Activated CD4-positive, alpha-beta T cell treated with anti-CD3 and anti-CD28 coated beads for 48 hours (primary cell): ENCODE measurements at regions not wholly inside any gene's neighbourhood (a gene's known extent, or its start where the extent isn't known, plus 50 kb on each side); places are given as distances from the start of the nearest gene placed in this dataset.

Source experiments
- DNase-seq: peaks from one replicate; pipeline ENCODE4 v3.0.0-alpha.2; 2020

DNA sequence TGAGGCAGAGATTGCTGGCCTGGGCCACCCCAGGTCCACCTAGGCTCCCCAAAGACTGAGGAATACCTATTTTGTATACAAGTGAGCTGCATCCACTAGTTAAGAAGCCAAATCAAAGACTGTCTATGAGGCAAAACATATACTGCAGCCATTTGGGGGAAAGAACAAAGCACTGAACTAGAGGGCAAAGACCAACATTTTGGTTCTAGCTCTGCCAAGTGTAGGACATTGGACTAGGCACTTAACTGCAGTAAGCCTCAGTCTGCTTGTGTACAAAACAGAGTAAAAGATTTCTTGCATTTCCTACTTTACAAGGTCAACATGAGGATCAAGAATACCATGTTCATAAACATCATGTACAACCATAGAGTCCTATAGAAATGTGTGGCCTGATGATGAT is 94.8 kb upstream of the CYP1B1 start:
- DNase-seq, result no peak

DNA sequence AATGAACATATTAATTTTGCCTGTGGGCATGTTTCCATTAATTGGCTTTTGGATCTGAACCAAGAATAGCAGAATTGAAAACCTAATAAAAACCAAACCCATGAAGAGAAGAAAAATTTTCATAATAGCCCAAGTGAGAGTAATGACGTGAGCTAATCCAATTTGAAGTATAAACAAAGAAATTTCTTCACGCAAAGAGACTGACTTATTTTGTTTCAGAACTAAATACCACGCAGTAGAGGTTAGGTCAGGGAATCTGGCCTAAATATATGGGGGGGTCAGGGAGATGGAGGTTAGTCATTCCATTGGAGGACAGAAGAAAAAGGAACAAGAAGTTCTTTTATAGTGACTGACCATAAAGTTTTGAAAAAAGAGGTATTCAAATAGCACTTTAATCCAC is 94.1 kb upstream of the CYP1B1 start:
- no peak for DNase-seq

DNA sequence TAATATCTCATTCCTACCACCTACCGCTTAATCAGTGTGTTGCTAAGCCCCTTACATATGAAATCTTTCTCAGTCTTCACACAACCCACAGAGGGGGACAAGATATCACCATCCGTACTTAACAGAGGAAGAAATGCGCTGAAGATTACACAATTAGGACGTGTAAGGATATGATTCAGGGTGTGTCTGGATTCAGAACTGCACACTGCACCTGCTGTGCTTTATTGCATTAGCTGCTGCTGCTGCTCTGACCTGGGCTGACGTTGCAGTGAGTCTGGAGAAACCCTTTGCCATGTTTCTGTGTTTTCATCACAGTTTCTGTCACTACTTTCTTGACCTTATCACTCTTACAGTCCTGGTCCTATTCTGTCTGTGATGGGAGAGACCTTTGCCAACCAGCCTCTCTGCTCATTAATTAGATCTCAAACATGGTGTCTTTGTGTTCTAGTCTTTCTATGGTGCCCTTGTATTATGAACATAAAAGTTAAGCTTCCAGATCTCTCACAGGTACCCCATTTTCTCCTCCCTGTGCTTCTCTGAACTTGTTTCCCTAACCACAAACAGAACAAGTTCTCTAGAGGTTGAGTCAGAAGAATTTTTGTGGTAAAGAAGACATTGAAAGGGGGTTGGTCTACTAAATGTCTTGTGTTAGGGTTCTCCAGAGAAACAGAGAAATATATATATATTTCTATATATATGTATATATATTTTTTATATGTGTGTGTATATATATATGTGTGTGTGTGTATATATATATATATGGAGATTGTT is 92.9 kb upstream of the CYP1B1 start:
- no peak for DNase-seq

DNA sequence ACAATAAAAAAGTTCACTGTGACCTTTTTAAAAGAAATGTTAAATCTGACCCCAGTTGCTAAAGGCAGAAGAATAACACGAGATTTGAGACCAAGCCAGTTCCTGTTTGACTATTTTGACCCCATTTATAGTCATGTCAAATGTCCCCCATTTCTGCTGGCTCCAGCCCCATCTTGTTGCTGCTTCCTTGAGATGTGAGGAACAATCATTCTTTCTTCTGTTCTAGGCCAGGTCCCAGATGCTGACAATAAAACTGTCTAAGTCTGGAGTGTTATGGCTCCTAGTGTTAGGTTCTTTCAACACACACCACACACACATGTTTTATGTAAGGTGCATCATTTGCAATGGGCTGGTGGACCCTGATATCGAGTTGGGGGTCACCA is 92.0 kb upstream of the CYP1B1 start:
- no peak for DNase-seq

DNA sequence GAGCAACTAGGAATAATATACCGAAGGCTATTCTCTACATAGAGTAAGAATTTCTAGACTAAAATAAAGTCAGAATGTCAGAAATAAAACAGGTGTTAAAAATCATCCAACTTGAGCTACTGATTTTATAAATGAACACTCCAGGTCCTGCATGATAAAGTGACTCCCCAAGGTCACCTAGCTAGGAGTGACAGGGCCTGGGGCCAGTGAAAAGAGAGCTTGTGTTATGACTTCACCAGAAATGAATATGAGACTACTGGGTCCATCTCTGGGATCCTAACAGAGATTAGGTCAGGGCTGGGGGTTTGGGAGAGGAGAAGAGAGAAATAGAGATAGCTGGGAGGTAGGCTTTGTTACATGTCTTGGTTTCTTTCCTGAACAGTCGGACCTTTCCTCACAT is 89.7 kb upstream of the CYP1B1 start:
- no peak for DNase-seq

DNA sequence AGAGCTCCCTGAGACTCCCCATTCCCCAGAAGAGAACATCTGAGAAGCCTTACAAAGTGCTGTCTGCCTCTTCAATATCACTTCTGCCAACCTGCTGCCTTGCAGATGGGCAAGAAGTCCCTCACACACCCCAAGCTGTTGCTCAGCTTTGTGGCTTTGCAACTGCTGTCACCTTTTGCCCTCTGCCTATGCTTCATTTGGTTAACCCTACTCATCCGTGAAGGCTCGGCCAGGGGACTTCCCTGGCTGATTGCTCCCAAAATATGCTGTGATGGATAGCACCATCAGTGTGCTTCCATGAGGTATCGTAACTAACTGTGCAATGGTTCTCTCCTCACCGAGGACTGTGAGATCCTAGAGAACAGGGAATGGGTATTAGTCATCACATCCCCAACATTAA is 88.9 kb upstream of the CYP1B1 start:
- DNase-seq, result no peak

DNA sequence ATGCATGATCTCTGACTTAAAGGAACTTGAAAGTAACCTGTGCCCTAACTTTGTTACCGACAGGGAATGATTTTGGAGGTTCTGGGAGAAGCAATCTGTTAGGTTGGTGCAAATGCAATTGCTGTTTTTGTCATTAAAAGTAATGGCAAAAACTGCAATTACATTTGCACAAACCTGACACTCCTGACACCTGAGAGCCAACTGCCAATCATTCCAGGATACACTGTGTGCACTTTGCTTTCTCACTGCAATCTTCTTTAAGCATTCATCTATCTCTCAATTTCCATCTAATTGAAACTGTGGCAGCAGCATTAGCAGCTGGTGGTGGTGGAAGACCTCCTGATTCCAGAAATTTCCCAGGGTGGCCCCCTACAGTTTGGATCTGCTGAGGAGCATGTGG is 87.6 kb upstream of the CYP1B1 start:
- no peak for DNase-seq

DNA sequence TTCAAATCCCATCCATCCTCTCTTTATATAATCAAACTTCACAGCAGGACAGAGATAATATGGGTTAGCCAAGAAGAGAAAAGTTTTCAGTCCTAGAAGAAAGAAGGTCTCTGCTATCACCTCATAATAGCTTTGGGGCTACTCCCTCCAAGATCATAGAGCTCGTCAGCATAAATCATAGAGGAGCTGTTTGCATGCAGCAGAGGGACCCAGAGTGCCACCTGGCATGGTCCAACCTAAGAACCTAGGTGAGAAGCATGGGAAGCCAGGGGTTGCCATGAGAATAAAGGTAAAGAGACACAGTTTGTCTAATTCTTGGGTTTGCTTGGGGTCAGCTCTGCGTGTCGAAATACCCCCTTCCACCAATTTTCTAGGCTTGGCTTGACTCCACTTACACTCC is 87.1 kb upstream of the CYP1B1 start:
- DNase-seq, result no peak

DNA sequence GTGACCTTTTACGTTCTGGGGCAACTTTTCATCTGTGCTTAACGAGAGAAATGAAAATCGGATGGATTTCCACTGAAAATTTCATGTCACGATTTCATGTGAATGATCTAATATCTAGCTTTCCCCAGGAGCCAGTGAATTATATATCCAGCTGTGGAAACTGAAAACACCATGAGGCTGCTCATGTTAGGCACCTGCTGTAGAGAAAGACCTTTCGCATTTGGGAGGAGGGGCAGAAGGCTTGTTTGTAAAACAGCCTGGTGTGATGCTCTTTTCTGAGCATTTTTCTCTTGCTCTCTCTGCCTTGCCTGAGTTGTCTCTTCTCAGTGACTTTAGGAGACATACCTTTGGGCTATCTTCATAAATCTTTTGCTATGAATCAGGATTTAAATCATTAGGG is 84.6 kb upstream of the CYP1B1 start:
- DNase-seq, result no peak

DNA sequence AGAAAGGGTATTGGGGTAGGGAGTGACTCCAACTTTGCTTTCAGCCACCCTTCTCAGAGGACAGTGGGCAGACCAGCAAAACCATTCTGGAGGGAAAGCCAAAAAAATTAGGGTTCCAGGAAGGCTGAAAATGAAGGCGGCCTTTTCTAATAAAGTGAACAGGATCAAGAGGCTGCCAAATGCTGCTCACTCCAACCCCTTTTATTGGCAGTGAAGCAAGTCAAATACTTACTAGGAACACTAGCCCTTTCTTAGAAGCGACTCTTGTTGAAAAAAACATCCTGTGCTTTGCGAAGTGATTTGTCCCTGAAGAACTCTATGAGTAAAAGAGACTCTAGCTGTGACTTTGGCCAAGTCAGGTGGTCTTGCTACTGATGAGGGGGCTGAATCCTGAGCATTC is 83.6 kb upstream of the CYP1B1 start:
- no peak for DNase-seq

DNA sequence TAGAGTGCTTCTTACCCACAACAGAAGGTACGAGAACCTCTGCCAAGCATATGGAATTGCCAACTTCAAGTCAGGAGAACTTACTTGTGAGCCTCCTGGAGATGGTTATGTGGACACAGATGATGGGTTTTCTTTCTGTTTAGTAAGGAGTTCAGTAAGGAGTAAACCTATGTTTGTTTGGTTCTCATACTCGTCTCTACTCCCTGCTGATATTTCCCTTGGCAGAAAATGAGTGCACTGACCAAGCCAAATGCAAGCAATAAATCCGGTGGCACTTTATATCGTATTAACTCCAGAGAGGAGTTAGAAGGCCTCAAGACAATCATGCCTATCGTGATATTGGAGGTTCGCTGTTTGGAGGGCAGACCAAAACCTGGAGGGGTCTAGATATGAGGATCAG is 83.2 kb upstream of the CYP1B1 start:
- no peak for DNase-seq

DNA sequence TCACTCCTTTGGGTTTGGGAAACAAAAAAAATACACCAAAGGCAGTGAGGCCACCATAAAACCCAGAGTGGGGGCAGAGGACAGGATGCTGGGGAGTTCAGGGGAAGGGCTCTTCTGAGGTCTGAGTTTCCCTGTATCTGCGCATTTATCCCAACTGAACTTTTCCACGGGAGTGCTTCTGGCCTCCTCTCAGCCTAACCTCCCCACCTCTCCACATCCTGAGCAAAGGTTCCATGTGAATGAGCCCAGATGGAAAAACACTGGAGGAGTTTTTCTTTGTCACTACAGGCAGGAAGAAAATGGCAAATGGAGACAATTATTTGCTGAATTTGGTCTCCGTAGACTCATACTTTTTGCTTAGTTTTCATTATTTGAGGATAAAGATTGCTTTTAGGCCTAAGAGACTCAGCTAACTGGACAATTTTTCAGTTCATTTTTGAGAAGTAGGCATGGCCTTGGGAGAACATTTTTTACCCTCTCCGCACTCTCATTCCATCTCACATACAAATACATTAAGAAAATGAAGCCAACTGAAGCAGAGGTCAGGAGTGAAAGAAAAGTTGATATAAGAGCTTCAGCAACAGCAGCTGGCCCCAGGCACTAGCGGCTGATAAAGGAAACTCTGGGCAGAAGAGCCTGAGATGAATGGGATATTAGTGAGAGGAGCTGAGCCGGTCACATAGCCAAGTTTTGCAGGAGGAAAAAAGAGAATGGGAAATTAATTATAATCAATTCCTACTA is 82.6 kb upstream of the CYP1B1 start:
- no peak for DNase-seq

DNA sequence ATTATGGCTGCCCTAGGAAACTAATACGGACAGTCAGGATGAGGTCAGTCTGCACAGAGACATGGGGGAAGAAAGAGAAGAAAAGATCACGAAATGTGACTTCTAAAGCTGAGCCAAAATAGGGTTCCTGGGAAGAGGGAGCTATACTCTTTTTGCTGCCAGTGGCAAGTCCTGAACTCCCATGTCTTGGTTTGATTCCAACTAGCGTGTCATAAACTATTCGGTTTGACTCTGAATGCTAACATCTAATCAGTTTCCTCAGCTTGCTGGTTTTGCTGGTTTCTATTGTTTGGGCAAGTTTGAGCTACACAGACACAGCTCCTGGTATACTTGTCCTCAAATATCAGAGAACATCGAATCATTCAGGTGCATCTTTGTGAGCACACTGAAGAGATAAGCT is 80.5 kb upstream of the CYP1B1 start:
- no peak for DNase-seq

DNA sequence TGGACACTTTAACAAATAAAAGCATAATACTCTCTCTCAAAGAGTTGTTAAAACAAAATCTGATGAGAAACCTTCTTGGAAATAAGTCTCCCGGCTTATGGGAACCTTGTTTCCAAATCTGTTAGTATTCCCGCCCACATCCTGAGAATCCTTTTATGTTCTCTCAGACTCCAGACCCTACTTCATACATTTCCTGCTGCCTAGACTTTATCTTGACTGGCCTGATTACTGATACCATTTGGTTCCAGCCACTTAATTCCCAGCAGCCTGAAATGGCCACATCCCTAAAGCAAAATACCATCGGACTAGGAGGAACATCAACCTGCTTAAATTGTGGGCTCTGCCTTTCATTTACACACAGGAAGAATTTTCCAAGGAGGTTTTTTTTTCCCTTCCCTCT is 79.1 kb upstream of the CYP1B1 start:
- no peak for DNase-seq

DNA sequence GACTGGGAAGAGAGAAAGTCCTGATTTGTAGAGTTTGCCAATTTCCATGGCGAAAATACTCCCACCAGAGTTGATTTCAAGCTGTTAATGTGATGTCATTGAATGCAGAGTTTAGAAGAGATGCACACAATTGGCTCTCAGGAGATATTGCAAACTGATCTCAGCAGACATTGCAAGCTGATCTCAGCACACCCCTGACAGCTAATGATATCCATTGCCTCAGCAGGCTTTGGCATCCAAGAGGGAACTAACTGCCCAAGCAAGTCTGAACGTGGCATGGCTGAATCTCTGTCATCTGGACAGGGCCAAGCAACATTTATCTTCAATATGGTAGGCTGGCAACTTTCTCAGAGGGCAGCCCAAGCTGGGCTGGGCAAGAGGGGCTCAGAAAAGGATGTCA is 78.4 kb upstream of the CYP1B1 start:
- DNase-seq, result no peak

DNA sequence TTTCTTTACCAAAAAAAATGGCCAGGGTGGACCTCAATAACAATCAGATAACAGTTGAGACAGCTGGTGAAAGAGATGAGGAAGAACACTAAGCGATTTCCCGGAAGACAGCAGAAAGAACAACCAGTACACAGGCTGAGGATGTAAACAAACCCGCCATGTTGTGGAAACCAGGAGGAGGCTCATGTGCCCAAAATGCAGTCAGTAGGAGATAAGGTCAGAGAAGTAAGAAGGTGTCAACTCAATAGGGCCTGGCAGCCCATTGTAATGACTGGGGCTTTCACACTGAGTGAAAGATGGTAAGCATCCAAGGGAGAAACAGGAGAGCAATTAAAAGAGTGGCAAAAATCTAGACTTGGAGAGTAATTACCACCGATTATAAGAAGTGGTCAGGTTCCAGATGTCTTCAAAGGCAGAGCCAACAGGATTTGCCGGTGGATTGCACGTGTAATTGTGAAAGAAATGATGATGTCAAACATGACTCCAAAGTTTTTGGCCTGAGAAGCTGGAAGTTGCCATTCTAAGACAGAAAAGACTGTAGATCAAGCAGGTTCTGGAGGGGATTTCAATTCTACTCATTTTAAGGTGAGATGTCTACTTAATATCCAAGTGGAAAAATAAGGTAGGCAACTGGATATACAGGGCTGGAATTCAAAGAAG is 77.7 kb upstream of the CYP1B1 start:
- no peak for DNase-seq

DNA sequence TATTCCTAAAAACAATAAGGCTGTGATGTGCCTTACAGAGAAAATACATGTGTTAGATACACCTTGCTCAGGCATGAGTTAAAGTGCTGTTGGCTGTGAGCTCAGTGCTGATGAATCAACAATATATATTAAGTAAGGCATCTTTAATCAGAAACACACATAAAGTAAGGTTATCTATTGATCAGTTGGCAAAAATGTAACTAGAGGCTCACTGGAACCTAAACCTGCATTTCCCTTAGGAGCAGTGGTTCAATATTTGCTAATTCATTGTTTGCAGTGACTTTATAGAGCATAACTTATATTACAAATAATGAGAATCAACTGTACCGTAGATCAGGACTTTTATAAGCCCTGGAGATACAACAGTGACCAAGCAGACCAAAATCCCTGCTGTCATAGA is 77.0 kb upstream of the CYP1B1 start:
- no peak for DNase-seq

DNA sequence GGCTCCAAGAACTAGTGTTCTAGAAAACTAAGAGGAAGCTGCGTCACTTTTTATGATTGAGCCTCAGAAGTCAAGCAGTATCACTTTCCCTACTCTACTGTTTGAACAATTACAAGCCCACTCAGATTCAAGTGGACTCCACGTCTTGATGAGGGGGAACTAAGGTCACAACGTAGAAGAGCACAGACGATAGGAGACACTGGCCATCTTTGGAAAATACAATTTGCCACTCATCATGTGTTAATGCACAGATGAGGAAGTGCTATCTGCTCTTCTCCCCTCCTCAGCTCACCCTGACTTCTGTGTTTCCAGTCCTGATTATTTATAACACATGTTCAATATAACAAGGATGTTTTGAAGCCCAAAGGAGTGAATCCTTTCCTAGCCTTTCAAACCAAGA is 76.1 kb upstream of the CYP1B1 start:
- DNase-seq, result no peak

DNA sequence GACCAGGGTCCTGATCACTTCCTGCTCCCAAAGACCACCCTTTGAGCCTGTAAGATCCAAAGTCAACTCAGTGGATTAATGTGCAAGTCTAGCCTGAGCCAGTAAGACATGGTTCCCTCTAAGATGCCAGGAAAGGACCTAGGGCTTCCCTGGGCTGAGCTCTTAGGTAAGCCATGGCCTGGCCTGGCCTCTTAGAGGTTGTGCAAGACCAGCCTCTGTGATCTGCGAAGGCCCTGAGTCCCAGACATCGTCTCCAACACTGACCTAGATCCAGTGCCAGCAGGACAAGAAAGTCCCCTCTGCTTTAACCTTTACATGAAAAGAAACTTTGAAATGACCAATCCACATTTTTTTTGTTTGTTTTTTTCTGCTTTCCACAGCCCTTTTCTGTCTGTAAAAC is 73.6 kb upstream of the CYP1B1 start:
- DNase-seq, result no peak

DNA sequence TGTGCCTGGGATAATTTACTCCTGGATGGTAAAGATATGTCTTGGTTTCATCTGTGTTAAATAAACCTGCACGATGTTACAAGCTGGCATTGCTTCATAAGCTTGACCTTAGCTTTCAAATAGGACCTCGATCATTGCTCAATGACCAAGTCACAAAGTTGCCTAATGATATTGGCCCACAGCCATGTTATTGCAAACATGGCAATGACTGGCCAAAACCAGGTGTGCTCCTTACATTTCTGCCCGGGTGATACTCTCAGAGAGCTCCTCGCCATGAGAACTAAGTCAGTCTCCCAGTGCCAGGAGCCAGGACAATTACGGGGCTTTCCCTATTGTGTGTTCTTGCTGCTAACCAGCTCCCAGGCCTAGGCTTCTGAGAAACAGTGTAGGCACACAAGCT is 72.5 kb upstream of the CYP1B1 start:
- no peak for DNase-seq

DNA sequence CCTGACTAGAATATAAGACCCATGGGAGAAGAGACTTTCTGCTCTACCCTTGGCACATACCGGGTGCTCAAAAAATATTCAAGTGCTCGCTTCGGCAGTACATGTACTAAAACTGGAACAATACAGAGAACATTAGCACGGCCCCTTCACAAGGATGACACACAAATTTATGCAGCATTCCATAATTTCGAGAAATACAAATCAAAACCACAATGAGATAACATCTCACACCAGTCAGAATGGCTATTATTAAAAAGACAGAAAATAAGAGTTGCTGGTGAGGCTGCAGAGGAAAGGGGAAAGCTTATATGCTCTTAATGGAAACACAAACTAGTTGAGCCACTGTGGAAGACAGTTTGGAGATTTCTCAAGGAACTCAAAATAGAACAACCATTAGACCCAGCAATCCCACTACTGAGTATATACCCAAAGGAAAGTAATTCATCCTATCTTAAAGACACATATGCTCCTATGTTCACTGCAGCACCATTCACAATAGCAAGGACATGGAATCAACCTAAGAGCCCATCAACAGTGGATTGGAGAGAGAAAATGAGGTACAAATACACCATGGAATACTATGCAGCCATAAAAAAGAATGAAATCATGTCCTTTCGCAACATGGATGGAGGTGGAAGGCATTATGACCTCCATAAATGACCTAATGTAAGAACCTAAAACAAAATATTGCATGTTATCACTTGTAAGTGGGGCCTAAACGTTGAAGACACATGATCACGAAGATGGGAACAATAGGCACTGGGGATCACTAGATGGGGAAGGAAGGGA is 71.6 kb upstream of the CYP1B1 start:
- no peak for DNase-seq

DNA sequence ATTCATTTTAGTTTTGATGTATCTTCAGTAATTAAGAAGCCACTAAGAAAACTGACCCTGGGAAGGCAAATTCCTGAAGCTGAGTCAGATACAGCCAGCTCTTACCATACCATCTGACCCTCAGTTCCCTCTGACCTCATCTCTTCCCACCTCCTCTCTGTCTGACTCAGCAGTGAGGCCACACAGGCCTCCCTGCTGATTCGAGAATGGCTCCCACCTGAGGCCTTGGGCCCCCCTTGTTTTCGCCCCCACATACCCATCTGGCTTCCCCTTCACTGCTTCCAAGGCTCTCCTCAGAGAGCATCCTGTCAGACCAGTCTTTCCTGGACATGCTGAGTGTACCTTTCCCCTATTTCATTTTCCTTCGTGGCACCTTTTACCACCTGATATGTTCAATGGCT is 71.0 kb upstream of the CYP1B1 start:
- DNase-seq, result peak; percentile 6

DNA sequence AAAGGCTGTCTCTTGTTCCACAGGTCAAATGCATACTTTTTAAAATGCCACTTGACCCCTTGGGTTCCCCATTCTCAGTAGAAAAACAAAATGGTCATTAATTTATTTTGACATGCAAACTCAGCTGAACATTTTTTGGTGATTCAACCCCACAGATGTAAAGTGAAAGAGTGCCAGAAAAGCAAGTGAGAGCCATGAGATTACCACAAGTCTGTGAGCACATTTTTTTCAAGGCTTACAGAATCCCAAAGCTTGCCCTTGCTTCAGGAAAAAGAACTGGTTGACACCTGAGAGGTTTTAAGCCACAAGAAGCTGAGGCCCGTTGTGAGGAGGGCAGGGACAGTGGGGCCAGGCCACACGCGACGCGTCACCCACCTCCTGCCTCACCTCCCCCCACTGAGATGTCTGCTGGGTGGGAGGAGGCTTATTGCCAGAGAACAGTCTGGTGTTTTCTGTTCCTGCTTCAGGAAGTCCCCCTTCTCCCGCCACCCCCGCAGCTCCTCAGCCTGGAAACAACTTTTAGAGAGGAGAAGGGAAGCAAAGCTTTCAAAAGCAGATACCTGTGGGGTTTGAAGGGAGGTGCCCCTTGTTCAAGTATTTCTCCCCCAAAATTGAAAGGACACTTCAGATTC is 70.4 kb upstream of the CYP1B1 start:
- peak; percentile 24 for DNase-seq
